Neutrophil (primary cell): ENCODE measurements at regions not wholly inside any gene's neighbourhood (a gene's known extent, or its start where the extent isn't known, plus 50 kb on each side); places are given as distances from the start of the nearest gene placed in this dataset.

Source experiments
- H3K27ac ChIP-seq: fragments of 200-600 bp; sonication (generic); 2 replicates; pipeline ENCODE4 v1.5.1; 2016; ENCODE audit warnings: mild to moderate bottlenecking, moderate library complexity
- H3K27me3 ChIP-seq: fragments of 200-600 bp; sonication (generic); 2 replicates; pipeline ENCODE4 v1.6.0; 2016; ENCODE audit warnings: mild to moderate bottlenecking
- H3K36me3 ChIP-seq: fragments of 200-600 bp; sonication (generic); 2 replicates; pipeline ENCODE4 v1.5.1; 2017
- H3K4me1 ChIP-seq, 2 experiments: fragments of 200-600 bp in 1 of 2; sonication (generic) in 1 of 2; 1 replicate in 1 of 2; 2 replicates in 1 of 2; pipeline versions ENCODE4 v1.5.1 to v1.6.1; 2013 to 2016; ENCODE audit warnings: low read depth in 1 of 2, low read length in 1 of 2, mild to moderate bottlenecking in 1 of 2, moderate library complexity in 1 of 2; ENCODE audit not compliant: control insufficient read depth in 1 of 2, insufficient read depth in 1 of 2
- H3K4me3 ChIP-seq, 2 experiments: fragments of 200-600 bp in 1 of 2; sonication (generic) in 1 of 2; 1 replicate in 1 of 2; 2 replicates in 1 of 2; pipeline ENCODE4 v1.5.1; 2013 to 2016; ENCODE audit warnings: low read depth in 1 of 2, low read length in 1 of 2, mild to moderate bottlenecking in 1 of 2, moderate library complexity in 1 of 2
- H3K9me3 ChIP-seq: fragments of 200-600 bp; sonication (generic); 2 replicates; pipeline ENCODE4 v1.5.1; 2016
- TF ChIP-seq, protein P1 (sequence below): fragments of 200-600 bp; sonication (generic); IDR thresholded peaks from 2 replicates; pipeline ENCODE4 v1.5.1; 2016; ENCODE audit warnings: antibody characterized with exemption

DNA sequence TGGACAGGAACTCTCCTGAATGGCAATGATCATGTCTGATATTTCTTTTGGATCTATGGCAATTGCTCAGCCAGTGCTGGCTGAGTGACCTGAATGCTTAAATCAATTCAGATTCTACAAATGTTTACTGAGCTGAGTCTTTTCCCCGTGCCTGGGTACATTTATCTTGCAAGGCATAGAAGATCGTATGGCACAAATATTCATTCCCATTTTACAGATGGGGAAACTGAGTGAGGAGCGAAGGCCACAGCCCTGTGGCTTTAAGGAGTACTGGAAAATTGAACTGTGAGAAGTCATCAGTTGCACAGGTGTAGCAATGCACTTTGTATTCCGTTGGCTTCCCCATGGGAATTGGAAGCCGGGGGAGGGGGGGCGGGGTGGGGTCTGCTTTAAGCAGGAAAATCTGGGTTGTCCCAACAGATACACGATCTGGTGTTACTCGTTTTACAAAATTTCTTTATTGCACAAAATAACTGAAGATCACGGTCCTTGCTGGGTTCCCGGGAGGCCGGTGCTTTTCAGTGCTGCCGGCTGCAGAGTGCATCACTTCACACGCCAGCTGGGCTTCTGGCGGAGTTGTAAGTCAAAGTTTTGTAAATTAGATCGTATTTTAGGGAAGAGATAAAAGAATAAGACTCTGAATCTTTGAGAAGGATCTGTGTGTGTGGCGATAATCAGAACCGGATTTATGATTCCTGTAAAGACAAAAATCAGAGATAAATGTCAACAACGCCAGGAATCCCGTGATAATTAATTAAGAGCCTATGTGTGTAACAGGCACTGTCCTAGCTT lies 75.0 kb upstream of the MAP1LC3B2 start:
- Histone ChIP-seq H3K9me3 (no peaks in the 10 kb centered on the region), H3K27ac (no peak overlapping the region), H3K27me3 (no peaks in the 10 kb centered on the region), H3K36me3 (no peaks in the 10 kb centered on the region), H3K4me1 (no peaks in the 10 kb centered on the region), H3K4me3 (no peak overlapping the region)
- TF ChIP-seq, protein P1, sequence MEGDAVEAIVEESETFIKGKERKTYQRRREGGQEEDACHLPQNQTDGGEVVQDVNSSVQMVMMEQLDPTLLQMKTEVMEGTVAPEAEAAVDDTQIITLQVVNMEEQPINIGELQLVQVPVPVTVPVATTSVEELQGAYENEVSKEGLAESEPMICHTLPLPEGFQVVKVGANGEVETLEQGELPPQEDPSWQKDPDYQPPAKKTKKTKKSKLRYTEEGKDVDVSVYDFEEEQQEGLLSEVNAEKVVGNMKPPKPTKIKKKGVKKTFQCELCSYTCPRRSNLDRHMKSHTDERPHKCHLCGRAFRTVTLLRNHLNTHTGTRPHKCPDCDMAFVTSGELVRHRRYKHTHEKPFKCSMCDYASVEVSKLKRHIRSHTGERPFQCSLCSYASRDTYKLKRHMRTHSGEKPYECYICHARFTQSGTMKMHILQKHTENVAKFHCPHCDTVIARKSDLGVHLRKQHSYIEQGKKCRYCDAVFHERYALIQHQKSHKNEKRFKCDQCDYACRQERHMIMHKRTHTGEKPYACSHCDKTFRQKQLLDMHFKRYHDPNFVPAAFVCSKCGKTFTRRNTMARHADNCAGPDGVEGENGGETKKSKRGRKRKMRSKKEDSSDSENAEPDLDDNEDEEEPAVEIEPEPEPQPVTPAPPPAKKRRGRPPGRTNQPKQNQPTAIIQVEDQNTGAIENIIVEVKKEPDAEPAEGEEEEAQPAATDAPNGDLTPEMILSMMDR = no peak

DNA sequence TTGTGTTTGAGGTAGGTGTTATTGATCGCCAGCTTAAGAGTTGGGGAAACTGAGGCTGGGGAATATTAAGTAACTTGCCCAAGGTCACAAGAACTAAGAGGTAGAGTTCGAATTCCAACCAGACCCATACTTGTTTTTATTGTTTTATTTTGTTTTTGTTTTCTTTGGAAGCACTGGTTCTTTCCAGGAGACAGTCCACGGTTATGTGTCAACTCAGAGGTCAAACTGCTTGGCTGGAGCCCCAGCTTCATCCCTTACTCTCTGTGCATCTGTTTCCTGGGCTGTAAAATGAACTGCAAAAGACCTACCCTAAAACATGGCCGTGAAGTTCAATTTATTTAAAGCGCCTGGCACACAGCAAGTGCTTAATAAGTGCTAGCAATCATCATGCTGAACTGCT lies 74.4 kb upstream of the MAP1LC3B2 start:
- Histone ChIP-seq H3K27me3 (no peaks in the 10 kb centered on the region), H3K9me3 (no peaks in the 10 kb centered on the region), H3K27ac (no peak overlapping the region), H3K4me3 (no peak overlapping the region), H3K36me3 (no peaks in the 10 kb centered on the region), H3K4me1 (no peaks in the 10 kb centered on the region)
- TF ChIP-seq, protein P1 = no peak

DNA sequence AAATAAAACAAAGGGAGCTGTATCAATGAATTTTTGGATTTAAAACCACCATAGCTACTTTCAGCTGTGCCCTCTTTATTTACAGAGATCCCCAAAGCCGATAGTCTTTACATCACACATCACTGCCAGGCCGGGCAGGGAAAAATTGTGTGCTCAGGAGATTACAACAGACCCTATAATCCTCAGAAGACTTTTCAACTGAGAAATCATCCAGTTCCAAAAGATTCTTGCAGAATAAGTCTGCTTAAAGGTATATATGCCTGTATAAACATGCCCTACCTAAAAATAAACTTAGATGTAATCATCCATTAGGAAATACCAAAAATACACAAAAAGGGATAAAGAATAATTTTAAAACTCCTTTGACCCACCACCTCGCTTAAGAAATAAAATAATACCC lies 70.1 kb upstream of the MAP1LC3B2 start:
- H3K27me3 ChIP-seq = no peaks in the 10 kb centered on the region
- no peaks in the 10 kb centered on the region for H3K36me3 ChIP-seq
- no peaks in the 10 kb centered on the region for H3K9me3 ChIP-seq
- TF ChIP-seq, protein P1 = no peak
- no peak overlapping the region for H3K27ac ChIP-seq
- H3K4me1 ChIP-seq = no peaks in the 10 kb centered on the region
- no peak overlapping the region for H3K4me3 ChIP-seq

DNA sequence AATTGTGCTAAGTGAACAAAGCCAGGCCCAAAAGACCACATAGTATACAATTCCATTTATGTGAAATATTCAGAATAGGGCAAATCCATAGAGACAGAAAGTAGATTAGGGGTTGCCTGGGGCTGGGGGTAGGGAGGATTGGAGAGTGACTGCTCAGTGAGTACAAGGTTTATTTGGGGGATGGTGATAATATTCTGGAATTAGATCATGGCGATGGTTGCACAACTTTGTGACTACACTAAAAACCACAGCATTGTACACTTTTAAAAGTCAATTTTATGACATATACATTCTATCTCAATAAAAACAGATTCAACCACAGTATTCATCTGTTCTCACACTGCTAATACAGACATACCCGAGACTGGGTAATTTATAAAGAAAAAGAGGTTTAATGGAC lies 68.7 kb upstream of the MAP1LC3B2 start:
- Histone ChIP-seq H3K9me3 (no peaks in the 10 kb centered on the region), H3K36me3 (no peaks in the 10 kb centered on the region), H3K4me1 (no peaks in the 10 kb centered on the region), H3K27ac (no peak overlapping the region), H3K4me3 (no peak overlapping the region), H3K27me3 (no peaks in the 10 kb centered on the region)
- TF ChIP-seq, protein P1 = no peak

DNA sequence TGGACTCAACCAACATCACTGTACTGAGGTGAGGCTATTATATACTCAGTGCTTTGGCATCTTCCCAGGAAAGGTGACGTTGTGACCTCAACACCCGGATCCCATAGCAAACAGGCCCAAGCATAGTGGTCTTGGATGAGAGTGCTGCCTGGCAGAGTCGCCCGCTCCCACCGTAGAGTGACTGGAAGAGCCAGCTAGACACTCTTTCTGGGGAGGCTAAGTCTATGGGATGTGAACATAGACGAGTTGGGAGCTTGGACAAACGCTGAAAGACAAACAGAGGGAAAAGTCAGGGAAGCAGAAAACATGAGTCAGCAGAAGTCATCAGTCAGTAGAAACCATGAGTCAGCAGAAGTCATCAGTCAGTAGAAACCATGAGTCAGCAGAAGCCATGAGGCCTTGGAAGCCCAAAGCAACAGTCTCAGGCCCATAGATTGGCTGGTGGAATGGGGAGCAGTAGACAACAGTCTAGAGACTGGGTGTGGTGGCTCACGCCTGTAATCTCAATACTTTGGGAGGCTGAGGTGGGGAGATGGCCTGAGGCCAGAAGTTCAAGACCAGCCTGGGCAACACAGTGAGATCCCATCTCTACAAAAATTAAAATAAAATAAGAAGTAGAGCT lies 66.4 kb upstream of the MAP1LC3B2 start:
- TF ChIP-seq, protein P1 = no peak
- Histone ChIP-seq H3K9me3 (no peaks in the 10 kb centered on the region), H3K27ac (no peak overlapping the region), H3K4me1 (no peaks in the 10 kb centered on the region), H3K27me3 (no peaks in the 10 kb centered on the region), H3K36me3 (no peaks in the 10 kb centered on the region), H3K4me3 (no peak overlapping the region)
